ENCODE measurements at regions not wholly inside any gene's neighbourhood (a gene's known extent, or its start where the extent isn't known, plus 50 kb on each side); places are given as distances from the start of the nearest gene placed in this dataset.

- no peak for DNase-seq
These were observed 304.1 kb downstream of the MCTP2 start for GRCh38 chr15:94535298-94536048.

GRCh38 chr15:94536549-94536948 lies 305.2 kb downstream of the MCTP2 start:
- no peak for DNase-seq

GRCh38 chr15:94538280-94538679 lies 306.9 kb downstream of the MCTP2 start:
- DNase-seq: no peak

- no peak for DNase-seq
These were observed 311.0 kb downstream of the MCTP2 start for GRCh38 chr15:94542391-94542790.

- DNase-seq: no peak
These were observed 315.4 kb downstream of the MCTP2 start for GRCh38 chr15:94546808-94547207.

DNA sequence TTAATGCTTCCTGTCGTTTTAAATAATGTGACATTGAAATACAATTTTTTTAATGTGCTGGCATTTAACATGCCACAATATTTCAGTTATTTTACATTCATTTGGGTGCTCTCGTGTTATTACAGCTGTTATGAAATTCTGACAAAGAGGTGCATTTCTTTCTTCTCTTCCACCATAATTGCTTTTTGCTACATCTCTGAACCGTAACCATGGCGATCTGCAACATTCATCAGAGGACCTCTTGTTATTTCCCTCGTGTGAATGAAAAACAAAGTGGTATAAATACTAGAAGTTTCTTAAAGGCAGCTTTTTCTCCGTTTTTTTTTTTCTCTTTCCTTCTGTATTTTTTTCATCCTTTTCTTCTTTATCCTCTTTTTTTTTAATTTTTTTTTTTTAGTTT lies 316.4 kb downstream of the MCTP2 start:
- DNase-seq: no peak

DNA sequence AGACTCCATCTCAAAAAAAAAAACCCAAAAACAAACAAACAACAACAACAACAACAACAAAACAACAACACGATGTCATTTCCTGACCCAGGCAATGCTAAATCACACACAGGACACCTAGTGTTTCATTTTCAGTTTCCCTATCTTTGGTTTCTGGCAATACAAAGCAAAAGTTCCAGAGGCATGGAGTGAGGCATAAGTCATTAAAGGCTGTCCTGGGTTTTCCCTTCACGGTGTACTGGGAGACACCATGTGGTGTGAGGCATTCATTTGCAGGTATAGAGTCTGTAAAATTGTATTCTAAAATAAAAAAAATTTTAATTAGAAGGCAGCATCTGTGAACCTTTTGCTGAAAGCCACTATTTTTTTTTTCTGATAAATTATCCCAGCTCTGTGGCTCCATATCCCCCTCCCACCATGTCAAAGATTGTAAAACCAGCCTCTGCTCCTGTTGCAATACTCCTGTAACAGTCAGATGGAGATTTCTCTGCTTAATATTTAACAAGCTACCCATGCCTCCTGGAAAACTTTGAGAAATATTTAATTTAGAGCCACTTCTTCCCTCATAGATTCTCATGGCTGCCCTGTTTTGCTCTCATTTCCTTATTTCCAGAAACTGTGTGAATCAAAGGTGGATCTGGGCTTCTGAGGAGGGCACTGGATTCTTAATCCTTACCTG lies 324.6 kb downstream of the MCTP2 start:
- DNase-seq: no peak

- no peak for DNase-seq
These were observed 329.8 kb downstream of the MCTP2 start for GRCh38 chr15:94561036-94561689.

- DNase-seq: no peak
These were observed 332.1 kb downstream of the MCTP2 start for GRCh38 chr15:94563456-94563855.

DNA sequence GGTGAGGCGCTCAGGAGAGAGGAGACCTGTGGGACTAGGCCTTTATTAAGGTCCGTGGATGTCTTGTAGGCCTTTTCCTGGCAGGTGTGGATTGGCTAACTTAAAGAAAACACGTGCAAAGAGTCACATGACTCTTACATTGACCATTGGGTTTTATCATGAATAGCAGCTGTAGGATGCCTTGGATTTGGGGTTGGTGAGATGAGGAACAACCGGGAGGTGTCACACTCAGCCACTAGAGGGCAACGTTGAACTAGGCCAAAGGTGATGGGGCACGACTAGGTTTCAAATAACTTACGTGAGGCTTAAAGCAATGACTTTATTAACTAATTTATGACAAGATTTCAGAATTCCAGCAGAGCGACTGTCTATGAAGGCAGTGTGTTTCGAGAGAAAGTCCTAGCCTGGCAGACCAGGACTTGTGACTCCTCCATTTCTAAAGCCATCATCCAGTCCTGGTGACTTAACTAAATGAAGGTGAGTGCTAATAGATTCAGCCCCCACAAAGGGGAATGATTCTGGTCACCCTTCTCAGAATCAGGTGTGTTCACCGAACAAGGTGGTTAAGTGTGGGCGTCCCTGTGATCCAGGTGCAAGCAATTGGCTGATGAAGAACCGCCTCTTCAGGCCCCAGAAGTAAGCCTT lies 345.6 kb downstream of the MCTP2 start:
- DNase-seq: peak; percentile 75

DNA sequence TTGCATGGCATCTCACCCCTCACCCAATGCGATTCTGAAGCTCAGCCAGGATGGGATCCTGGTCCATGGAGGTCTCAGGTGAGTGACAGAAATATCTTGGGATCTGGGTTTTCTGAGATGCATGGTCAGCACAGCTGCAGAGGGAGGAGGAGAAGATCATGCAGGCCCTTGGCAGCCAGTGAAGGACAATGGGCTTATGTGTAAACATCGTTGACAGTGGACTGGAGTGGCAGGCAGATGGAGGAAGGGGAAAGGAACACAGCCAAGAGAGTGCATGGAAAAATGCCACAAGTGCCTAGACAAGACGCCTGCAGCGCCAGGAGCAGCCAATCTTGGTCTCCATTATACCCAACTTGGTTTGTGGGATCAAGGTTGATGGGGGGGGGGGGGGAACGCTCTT lies 347.9 kb downstream of the MCTP2 start:
- DNase-seq: no peak

GRCh38 chr15:94580211-94580885 lies 349.0 kb downstream of the MCTP2 start:
- no peak for DNase-seq

DNA sequence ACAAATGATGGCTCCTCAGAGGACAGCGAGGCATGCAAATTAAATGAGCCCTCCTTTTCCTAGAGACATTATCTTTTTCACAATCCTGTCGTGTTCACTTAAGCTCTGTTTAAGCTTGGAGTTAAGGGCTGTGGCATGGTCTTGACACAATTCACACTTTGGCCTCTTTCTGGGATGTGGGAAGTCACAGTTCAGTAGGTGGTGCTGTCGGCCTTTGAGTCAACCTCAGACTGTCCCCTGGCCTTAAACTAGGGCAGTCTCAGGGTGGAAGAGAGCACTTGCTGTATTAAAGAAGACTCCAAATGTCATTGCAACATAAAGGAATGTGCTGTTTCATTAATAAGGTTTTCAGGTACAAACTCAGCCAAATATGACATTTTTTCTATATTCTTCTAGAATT lies 351.0 kb downstream of the MCTP2 start:
- DNase-seq: peak; percentile 75

DNA sequence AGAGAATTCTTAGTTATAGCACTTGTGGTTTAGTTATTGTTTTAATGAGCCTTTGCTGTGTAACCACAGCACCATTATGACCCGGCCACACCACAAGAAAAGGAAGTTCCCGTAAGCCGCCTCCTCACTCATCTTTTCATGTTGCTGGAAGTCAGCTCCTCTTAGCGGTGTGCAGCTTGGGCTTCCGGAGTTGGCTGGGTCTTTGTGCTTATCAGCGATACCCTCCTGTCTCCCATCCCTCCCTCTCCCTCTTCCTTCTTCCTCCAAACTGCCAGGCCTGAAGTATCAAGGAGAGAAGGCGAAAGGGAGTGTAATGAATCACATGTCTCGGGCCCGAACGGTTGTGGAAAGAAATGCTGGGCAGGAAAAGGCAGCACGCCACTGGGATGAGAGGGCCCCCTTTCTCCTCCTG lies 353.5 kb downstream of the MCTP2 start:
- peak; percentile 79 for DNase-seq

DNA sequence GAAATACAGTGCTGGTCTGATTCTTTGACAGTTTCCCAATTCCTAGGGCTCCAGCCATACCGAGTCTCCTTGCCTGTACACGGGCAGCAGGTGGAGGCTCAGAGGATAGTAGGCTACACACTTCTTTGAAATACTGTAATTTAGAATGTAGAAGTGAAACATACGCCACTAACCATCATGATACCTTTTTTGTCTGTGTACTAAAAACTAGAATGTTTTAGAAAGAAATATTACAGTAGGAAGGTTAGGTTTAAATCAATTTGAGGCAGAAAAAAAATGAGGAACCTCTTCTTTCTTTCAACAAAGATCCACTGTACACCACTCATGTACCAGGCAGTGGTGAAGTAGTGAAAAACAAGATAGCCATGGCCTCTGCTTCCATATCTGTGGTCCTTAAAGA lies 354.7 kb downstream of the MCTP2 start:
- DNase-seq: no peak

DNA sequence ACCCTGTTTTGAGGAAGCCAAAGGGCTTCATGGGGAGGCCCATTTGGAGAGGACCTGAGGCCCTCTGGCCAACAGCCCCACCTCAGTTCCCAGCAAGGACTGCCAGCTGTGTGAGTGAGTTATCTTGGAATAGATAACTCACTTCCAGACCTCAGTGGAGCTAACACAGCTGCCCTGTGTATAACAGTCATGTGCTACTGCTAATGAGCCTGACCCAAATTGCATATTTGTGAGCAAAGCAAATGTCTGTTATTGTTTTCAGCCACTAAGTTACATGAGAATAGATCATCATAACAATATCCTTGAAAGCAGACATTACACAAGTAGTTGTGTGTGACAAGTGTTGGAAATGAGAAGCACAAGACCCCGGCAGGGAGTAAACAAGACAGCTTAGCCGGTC lies 355.8 kb downstream of the MCTP2 start:
- no peak for DNase-seq

- no peak for DNase-seq
These were observed 357.6 kb downstream of the MCTP2 start for GRCh38 chr15:94588993-94589392.

DNA sequence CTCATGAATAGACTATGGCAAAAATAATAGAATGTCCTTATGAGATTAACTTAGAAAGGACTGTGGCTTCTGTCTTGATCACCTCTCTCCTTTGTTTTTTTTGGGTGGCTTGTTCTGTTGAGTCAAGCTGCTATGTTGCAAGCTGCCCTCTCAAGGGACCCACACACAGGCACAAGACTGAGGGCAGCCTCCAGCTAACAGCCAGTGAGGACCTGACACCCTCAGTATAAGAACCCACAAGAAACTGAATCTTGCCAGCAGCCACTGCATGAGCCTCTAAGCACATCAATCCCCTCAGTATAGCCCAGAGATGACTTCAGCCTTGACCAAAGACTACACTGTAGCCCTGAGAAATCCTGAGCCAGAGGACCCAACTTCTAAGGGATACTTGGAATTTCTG lies 361.1 kb downstream of the MCTP2 start:
- no peak for DNase-seq

GRCh38 chr15:94596707-94597106 lies 365.3 kb downstream of the MCTP2 start:
- no peak for DNase-seq

- no peak for DNase-seq
These were observed 369.1 kb downstream of the MCTP2 start for GRCh38 chr15:94600505-94600904.

DNA sequence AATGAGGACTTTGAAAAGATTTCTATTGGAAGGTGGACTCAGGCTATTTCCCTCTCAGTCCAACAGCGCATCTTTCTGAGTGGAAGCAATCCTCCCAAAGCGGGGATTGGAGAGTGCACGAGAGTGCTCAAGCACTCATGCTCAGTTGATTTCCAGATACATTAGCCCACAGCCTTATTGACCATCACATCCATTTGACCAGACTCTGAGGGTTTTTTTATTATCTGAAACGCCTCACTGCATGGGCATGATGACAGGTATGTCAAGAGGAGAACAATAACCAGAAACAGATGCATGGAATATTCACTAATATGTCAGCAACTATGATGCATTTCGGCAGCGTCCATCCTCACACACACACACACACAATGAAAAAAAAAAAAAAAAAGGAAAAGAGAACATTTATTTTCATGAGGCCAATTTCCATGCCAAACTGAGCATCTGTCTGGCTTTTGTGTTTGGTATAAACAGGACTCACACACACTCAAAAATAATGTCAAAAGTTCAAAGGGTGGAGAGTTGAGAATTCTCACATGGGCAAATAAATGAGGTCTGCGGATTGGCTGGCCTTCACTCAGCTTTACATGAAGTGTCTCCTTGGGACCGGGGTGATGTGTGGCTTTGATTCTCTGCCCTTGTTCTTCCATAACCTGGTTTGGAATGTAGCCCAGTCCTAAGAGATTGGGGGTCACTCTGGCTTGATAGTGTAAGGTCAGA lies 371.6 kb downstream of the MCTP2 start:
- DNase-seq: no peak

- no peak for DNase-seq
These were observed 374.9 kb downstream of the MCTP2 start for GRCh38 chr15:94606286-94606685.
